ENCODE measurements at regions not wholly inside any gene's neighbourhood (a gene's known extent, or its start where the extent isn't known, plus 50 kb on each side); places are given as distances from the start of the nearest gene placed in this dataset.

GRCh38 chr6:1513215-1513780 lies 96.4 kb upstream of the FOXC1 start:
- peaks cover 9% of the 10 kb centered on the region for H3K36me3 Mint-ChIP-seq
- H3K4me3 Mint-ChIP-seq = no peak overlapping the region
- H3K27ac Mint-ChIP-seq = no peak overlapping the region
- ATAC-seq (no peak), DNase-seq (ENCODE audit: low spot score) (no peak)
- H3K9me3 Mint-ChIP-seq = no peaks in the 10 kb centered on the region
- peaks cover 4 to 6% of the 10 kb centered on the region in 2 donors for H3K4me1 Mint-ChIP-seq (ENCODE audit: low read depth in 2 of 2)
- peaks cover 8 to 12% of the 10 kb centered on the region in 2 donors for H3K27me3 Mint-ChIP-seq

GRCh38 chr6:1514078-1514477 lies 95.6 kb upstream of the FOXC1 start:
- no peak for ATAC-seq
- no peaks in the 10 kb centered on the region for H3K9me3 Mint-ChIP-seq

GRCh38 chr6:1515280-1515679 lies 94.4 kb upstream of the FOXC1 start:
- peaks cover 5% of the 10 kb centered on the region in 2 donors for H3K27me3 Mint-ChIP-seq

More at GRCh38 chr6:1514078-1514477, 95.6 kb upstream of the FOXC1 start:
- Mint-ChIP-seq H3K4me3 (no peak overlapping the region), H3K4me1 (ENCODE audit: low read depth in 2 of 2) (peaks cover 4 to 6% of the 10 kb centered on the region in 2 donors), H3K27ac (no peak overlapping the region), H3K27me3 (peaks cover 9 to 11% of the 10 kb centered on the region in 2 donors), H3K36me3 (peaks cover 8% of the 10 kb centered on the region)
- no peak for DNase-seq (ENCODE audit: low spot score)

GRCh38 chr6:1515781-1516180 lies 93.9 kb upstream of the FOXC1 start:
- Mint-ChIP-seq H3K4me1 (ENCODE audit: low read depth in 2 of 2) (peaks cover 4 to 6% of the 10 kb centered on the region in 2 donors), H3K9me3 (no peaks in the 10 kb centered on the region), H3K4me3 (no peak overlapping the region), H3K27me3 (peaks cover 5% of the 10 kb centered on the region in 2 donors), H3K36me3 (no peaks in the 10 kb centered on the region), H3K27ac (no peak overlapping the region)
- ATAC-seq (no peak), DNase-seq (ENCODE audit: low spot score) (no peak)

More at GRCh38 chr6:1515280-1515679, 94.4 kb upstream of the FOXC1 start:
- DNase-seq (ENCODE audit: low spot score) (no peak), ATAC-seq (no peak)
- Mint-ChIP-seq H3K9me3 (no peaks in the 10 kb centered on the region), H3K4me1 (ENCODE audit: low read depth in 2 of 2) (peaks cover 4 to 6% of the 10 kb centered on the region in 2 donors), H3K27ac (no peak overlapping the region), H3K36me3 (no peaks in the 10 kb centered on the region), H3K4me3 (no peak overlapping the region)

- H3K36me3 Mint-ChIP-seq = no peaks in the 10 kb centered on the region
- DNase-seq (ENCODE audit: low spot score) (no peak), ATAC-seq (no peak)
- no peak overlapping the region for H3K27ac Mint-ChIP-seq
- peaks cover 5% of the 10 kb centered on the region in 2 donors for H3K27me3 Mint-ChIP-seq
- H3K9me3 Mint-ChIP-seq = no peaks in the 10 kb centered on the region
- peaks cover 4 to 6% of the 10 kb centered on the region in 2 donors for H3K4me1 Mint-ChIP-seq (ENCODE audit: low read depth in 2 of 2)
- no peak overlapping the region for H3K4me3 Mint-ChIP-seq
Measured at GRCh38 chr6:1516742-1517520, 92.8 kb upstream of the FOXC1 start.

- ATAC-seq (no peak), DNase-seq (ENCODE audit: low spot score) (no peak)
- H3K4me3 Mint-ChIP-seq = no peak overlapping the region
- H3K27me3 Mint-ChIP-seq = peaks cover 5 to 11% of the 10 kb centered on the region in 2 donors
- H3K9me3 Mint-ChIP-seq = no peaks in the 10 kb centered on the region
- H3K27ac Mint-ChIP-seq = no peak overlapping the region
- no peaks in the 10 kb centered on the region for H3K36me3 Mint-ChIP-seq
- peaks cover 6 to 8% of the 10 kb centered on the region in 2 donors for H3K4me1 Mint-ChIP-seq (ENCODE audit: low read depth in 2 of 2)
Measured at GRCh38 chr6:1518855-1519254, 90.9 kb upstream of the FOXC1 start.

- Mint-ChIP-seq H3K27ac (no peak overlapping the region), H3K9me3 (no peaks in the 10 kb centered on the region), H3K4me1 (ENCODE audit: low read depth in 2 of 2) (peaks cover 12 to 14% of the 10 kb centered on the region in 2 donors), H3K27me3 (peaks cover 5 to 11% of the 10 kb centered on the region in 2 donors), H3K36me3 (no peaks in the 10 kb centered on the region), H3K4me3 (no peak overlapping the region)
- ATAC-seq (no peak), DNase-seq (ENCODE audit: low spot score) (no peak)
Measured at GRCh38 chr6:1519597-1519996, 90.1 kb upstream of the FOXC1 start.

- Mint-ChIP-seq H3K9me3 (no peaks in the 10 kb centered on the region), H3K27ac (no peak overlapping the region), H3K27me3 (peaks cover 0 to 8% of the 10 kb centered on the region in 2 donors), H3K4me3 (peak overlapping the region; percentile 19), H3K4me1 (ENCODE audit: low read depth in 2 of 2) (peaks cover 28 to 33% of the 10 kb centered on the region in 2 donors), H3K36me3 (peaks cover under 1% of the 10 kb centered on the region)
- DNase-seq (ENCODE audit: low spot score) (no peak), ATAC-seq (no peak)
Measured at GRCh38 chr6:1522779-1523178, 86.9 kb upstream of the FOXC1 start.

GRCh38 chr6:1524040-1524480 lies 85.7 kb upstream of the FOXC1 start:
- H3K9me3 Mint-ChIP-seq = no peaks in the 10 kb centered on the region
- peaks cover 0 to 6% of the 10 kb centered on the region in 2 donors for H3K27me3 Mint-ChIP-seq
- H3K4me1 Mint-ChIP-seq (ENCODE audit: low read depth in 2 of 2) = peaks cover 31 to 40% of the 10 kb centered on the region in 2 donors
- DNase-seq (ENCODE audit: low spot score) = peak; percentile 84
- peak; percentile 82 to 89 for ATAC-seq
- peaks cover 5% of the 10 kb centered on the region for H3K36me3 Mint-ChIP-seq
- peak overlapping the region in 1 of 2 donors; percentile 49 for H3K27ac Mint-ChIP-seq
- H3K4me3 Mint-ChIP-seq = peak overlapping the region; percentile 60

GRCh38 chr6:1525364-1526038 lies 84.2 kb upstream of the FOXC1 start:
- Mint-ChIP-seq H3K4me1 (ENCODE audit: low read depth in 2 of 2) (peaks cover 31 to 40% of the 10 kb centered on the region in 2 donors), H3K36me3 (peaks cover 5% of the 10 kb centered on the region)

GRCh38 chr6:1526398-1527072 lies 83.2 kb upstream of the FOXC1 start:
- Mint-ChIP-seq H3K4me3 (peak overlapping the region; percentile 58), H3K9me3 (no peaks in the 10 kb centered on the region), H3K4me1 (ENCODE audit: low read depth in 2 of 2) (peaks cover 31 to 42% of the 10 kb centered on the region in 2 donors), H3K27me3 (peaks cover 0 to 6% of the 10 kb centered on the region in 2 donors), H3K27ac (peak overlapping the region; percentile 43 to 47), H3K36me3 (peaks cover 5% of the 10 kb centered on the region)
- no peak for DNase-seq (ENCODE audit: low spot score)
- no peak for ATAC-seq

More at GRCh38 chr6:1525364-1526038, 84.2 kb upstream of the FOXC1 start:
- no peaks in the 10 kb centered on the region for H3K9me3 Mint-ChIP-seq
- H3K4me3 Mint-ChIP-seq = no peak overlapping the region
- no peak overlapping the region for H3K27ac Mint-ChIP-seq
- peaks cover 0 to 6% of the 10 kb centered on the region in 2 donors for H3K27me3 Mint-ChIP-seq
- ATAC-seq (no peak), DNase-seq (ENCODE audit: low spot score) (no peak)

GRCh38 chr6:1527073-1527457 lies 82.7 kb upstream of the FOXC1 start:
- Mint-ChIP-seq H3K36me3 (peaks cover 5% of the 10 kb centered on the region), H3K9me3 (no peaks in the 10 kb centered on the region), H3K4me3 (peak overlapping the region; percentile 58), H3K27me3 (peaks cover 0 to 6% of the 10 kb centered on the region in 2 donors), H3K4me1 (ENCODE audit: low read depth in 2 of 2) (peaks cover 31 to 45% of the 10 kb centered on the region in 2 donors), H3K27ac (peak overlapping the region in 1 of 2 donors; percentile 35)
- DNase-seq (ENCODE audit: low spot score) = no peak
- peak; percentile 72 to 87 for ATAC-seq

- Mint-ChIP-seq H3K4me1 (ENCODE audit: low read depth in 2 of 2) (peaks cover 16 to 19% of the 10 kb centered on the region in 2 donors), H3K27me3 (no peaks in the 10 kb centered on the region), H3K4me3 (peak overlapping the region; percentile 47), H3K9me3 (no peaks in the 10 kb centered on the region), H3K36me3 (no peaks in the 10 kb centered on the region), H3K27ac (no peak overlapping the region)
- DNase-seq (ENCODE audit: low spot score) = peak; percentile 51
- peak; percentile 61 to 92 for ATAC-seq
Measured at GRCh38 chr6:1535295-1535694, 74.4 kb upstream of the FOXC1 start.

Measured in natural killer cell treated with Interleukin-12 subunit alpha and Interleukin-12 subunit beta and Interleukin-15 and Interleukin-18, amount 100 ng/mL, for 72 hours (primary cell).